ENCODE measurements at regions not wholly inside any gene's neighbourhood (a gene's known extent, or its start where the extent isn't known, plus 50 kb on each side); places are given as distances from the start of the nearest gene placed in this dataset.

DNA sequence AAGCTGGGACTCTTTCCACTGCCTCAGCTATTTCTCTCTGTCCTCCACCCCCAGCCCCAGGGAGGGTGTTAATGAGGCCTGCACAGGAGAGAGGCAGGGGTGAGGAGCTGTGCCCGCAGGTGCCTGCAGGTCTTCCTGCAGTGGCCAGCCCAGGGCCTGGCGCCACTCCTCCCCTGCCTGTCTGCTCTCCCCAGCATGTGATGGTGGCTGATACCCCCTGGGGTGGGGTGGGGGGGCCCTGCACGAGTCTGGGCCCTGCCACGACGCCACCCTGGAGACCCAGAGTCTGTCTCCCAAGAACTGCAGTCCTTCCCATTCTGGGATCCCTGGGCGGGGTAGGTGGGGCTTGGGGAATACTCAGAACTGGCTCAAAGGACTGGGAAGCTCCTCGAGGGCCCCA is 166.4 kb upstream of the SMIM23 start:
- Histone ChIP-seq H3K36me3 (replicated peaks in 1 of 2; ENCODE audit: insufficient read depth in 1 of 2, low read depth in 2 of 2) (no peaks in the 10 kb centered on the region), H3K4me1 (no peaks in the 10 kb centered on the region), H3K27ac (no peak overlapping the region), H3K9me3 (no peaks in the 10 kb centered on the region), H3K4me3 (no peak overlapping the region), H3K27me3 (no peaks in the 10 kb centered on the region)
- no peak for TF ChIP-seq POLR2A (IDR thresholded peaks at IDR 0.05)
- intact Hi-C loops (cut with DNase I) = no loop called here
- DNase-seq = no peak
- ATAC-seq = no peak
- WGBS, 2 donors = 76 to 77% methylated on average over 3 to 7 of the region's 7 CpGs

DNA sequence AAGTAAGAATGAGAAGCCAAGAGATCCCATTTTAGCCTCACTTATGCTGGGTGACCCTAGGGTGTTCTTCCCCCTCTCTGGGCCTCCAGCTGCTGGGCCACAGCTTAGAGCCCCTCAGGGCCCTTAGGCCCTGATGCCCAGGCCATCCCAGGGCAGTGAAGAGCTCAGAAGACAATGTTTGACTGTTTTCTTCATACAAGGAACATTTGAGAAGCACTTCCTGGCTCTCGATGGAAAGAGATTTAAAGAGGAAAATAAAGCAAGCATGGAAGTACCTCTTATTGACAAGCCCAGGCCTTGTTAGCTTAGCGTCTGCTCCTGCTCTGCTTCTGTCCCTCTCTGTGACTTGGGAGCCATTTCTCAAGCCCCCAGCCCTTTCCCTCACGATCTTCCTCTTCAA is 165.9 kb upstream of the SMIM23 start:
- Histone ChIP-seq H3K4me3 (no peak overlapping the region), H3K36me3 (replicated peaks in 1 of 2; ENCODE audit: insufficient read depth in 1 of 2, low read depth in 2 of 2) (no peaks in the 10 kb centered on the region), H3K4me1 (no peaks in the 10 kb centered on the region), H3K9me3 (no peaks in the 10 kb centered on the region), H3K27me3 (no peaks in the 10 kb centered on the region), H3K27ac (no peak overlapping the region)
- DNase-seq = no peak
- intact Hi-C loops (cut with DNase I) = no loop called here
- ATAC-seq = no peak
- WGBS, 2 donors = 62 to 83% methylated on average over 3 of the region's 3 CpGs
- TF ChIP-seq, protein P1, sequence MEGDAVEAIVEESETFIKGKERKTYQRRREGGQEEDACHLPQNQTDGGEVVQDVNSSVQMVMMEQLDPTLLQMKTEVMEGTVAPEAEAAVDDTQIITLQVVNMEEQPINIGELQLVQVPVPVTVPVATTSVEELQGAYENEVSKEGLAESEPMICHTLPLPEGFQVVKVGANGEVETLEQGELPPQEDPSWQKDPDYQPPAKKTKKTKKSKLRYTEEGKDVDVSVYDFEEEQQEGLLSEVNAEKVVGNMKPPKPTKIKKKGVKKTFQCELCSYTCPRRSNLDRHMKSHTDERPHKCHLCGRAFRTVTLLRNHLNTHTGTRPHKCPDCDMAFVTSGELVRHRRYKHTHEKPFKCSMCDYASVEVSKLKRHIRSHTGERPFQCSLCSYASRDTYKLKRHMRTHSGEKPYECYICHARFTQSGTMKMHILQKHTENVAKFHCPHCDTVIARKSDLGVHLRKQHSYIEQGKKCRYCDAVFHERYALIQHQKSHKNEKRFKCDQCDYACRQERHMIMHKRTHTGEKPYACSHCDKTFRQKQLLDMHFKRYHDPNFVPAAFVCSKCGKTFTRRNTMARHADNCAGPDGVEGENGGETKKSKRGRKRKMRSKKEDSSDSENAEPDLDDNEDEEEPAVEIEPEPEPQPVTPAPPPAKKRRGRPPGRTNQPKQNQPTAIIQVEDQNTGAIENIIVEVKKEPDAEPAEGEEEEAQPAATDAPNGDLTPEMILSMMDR (IDR thresholded peaks at IDR 0.05) = no peak
- TF ChIP-seq POLR2A (IDR thresholded peaks at IDR 0.05) = no peak

GRCh38 chr5:171622010-171622409 is 163.6 kb upstream of the SMIM23 start:
- Histone ChIP-seq H3K4me1 (no peaks in the 10 kb centered on the region), H3K27ac (no peak overlapping the region), H3K9me3 (no peaks in the 10 kb centered on the region), H3K27me3 (no peaks in the 10 kb centered on the region), H3K36me3 (replicated peaks in 1 of 2; ENCODE audit: insufficient read depth in 1 of 2, low read depth in 2 of 2) (no peaks in the 10 kb centered on the region), H3K4me3 (no peak overlapping the region)
- TF ChIP-seq, protein P1 (IDR thresholded peaks at IDR 0.05) = no peak
- TF ChIP-seq POLR2A (IDR thresholded peaks at IDR 0.05) = no peak
- DNase-seq (no peak), ATAC-seq (no peak)
- 73 to 87% methylated on average over 2 of the region's 2 CpGs for WGBS, 2 donors
- intact Hi-C loops (cut with DNase I) = no loop called here

- H3K27ac ChIP-seq = no peak overlapping the region
- H3K4me3 ChIP-seq = no peak overlapping the region
- H3K27me3 ChIP-seq = no peaks in the 10 kb centered on the region
- ATAC-seq (no peak), DNase-seq (no peak)
- no peak for TF ChIP-seq POLR2A (IDR thresholded peaks at IDR 0.05)
- TF ChIP-seq, protein P1 (IDR thresholded peaks at IDR 0.05) = no peak
- WGBS, 2 donors = 64 to 83% methylated on average over 2 of the region's 2 CpGs
- H3K9me3 ChIP-seq = no peaks in the 10 kb centered on the region
- H3K4me1 ChIP-seq = no peaks in the 10 kb centered on the region
- intact Hi-C loops (cut with DNase I) = no loop called here
- H3K36me3 ChIP-seq (replicated peaks in 1 of 2; ENCODE audit: insufficient read depth in 1 of 2, low read depth in 2 of 2) = no peaks in the 10 kb centered on the region
Observed at GRCh38 chr5:171623107-171623506, 162.5 kb upstream of the SMIM23 start.

DNA sequence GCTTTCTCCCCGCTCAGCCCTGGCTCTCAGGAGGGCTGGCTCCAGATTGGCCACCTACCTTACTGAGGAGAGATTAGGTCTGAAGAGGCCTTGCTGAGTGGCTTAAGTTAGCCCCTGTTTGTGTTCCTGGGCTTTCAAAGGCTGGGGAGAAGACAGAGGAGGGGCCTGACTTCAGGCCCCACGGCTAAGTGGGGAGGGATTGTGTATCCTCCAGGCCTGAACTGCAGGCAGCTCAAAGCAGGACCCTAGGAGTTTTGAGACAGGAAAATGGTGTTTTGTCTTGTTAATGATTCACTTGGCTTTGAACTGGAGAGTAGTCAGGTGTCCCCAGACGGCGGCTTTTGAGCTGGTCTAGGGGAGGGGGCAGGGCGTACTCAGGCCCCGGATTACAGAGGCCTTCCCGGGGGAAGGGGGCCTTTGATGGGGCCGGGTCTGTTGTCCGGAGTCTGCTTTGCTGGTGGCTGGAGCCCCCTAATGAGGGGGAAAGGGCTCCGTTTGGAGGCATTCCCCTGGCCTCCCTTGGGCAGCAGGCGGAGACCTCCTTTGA is 162.0 kb upstream of the SMIM23 start:
- H3K27me3 ChIP-seq = no peaks in the 10 kb centered on the region
- H3K4me1 ChIP-seq = no peaks in the 10 kb centered on the region
- no peaks in the 10 kb centered on the region for H3K36me3 ChIP-seq (replicated peaks in 1 of 2; ENCODE audit: insufficient read depth in 1 of 2, low read depth in 2 of 2)
- no peak overlapping the region for H3K27ac ChIP-seq
- no peak for ATAC-seq
- DNase-seq = no peak
- 40 to 42% methylated on average over 8 to 11 of the region's 11 CpGs for WGBS, 2 donors
- intact Hi-C loops (cut with DNase I) = no loop called here
- no peak overlapping the region for H3K4me3 ChIP-seq
- H3K9me3 ChIP-seq = no peaks in the 10 kb centered on the region
- no peak for TF ChIP-seq POLR2A (IDR thresholded peaks at IDR 0.05)
- TF ChIP-seq, protein P1 (IDR thresholded peaks at IDR 0.05) = no peak

Measured in body of pancreas (tissue), 4 donors.